ENCODE measurements at regions not wholly inside any gene's neighbourhood (a gene's known extent, or its start where the extent isn't known, plus 50 kb on each side); places are given as distances from the start of the nearest gene placed in this dataset.

- no peaks in the 10 kb centered on the region for H3K36me3 Mint-ChIP-seq (ENCODE audit: low read depth)
- no peak for DNase-seq (ENCODE audit: low spot score)
- H3K27ac Mint-ChIP-seq (ENCODE audit: unreplicated experiment), result no peak overlapping the region
- H3K27me3 Mint-ChIP-seq (ENCODE audit: low read depth), result no peaks in the 10 kb centered on the region
- no peak for TF ChIP-seq CTCF (IDR thresholded peaks at IDR 0.05)
- peaks cover 19% of the 10 kb centered on the region for H3K4me1 Mint-ChIP-seq (ENCODE audit: low read depth)
- no peak overlapping the region for H3K4me3 Mint-ChIP-seq (ENCODE audit: unreplicated experiment)
- H3K9me3 Mint-ChIP-seq (ENCODE audit: low read depth), result peaks cover 8% of the 10 kb centered on the region
These were observed 57.7 kb upstream of the CD83 start for GRCh38 chr6:14059791-14060436.

GRCh38 chr6:14060971-14061370 lies 56.6 kb upstream of the CD83 start:
- TF ChIP-seq CTCF (IDR thresholded peaks at IDR 0.05), result no peak
- no peak for DNase-seq (ENCODE audit: low spot score)
- Mint-ChIP-seq H3K27ac (ENCODE audit: unreplicated experiment) (no peak overlapping the region), H3K4me1 (ENCODE audit: low read depth) (peaks cover 19% of the 10 kb centered on the region), H3K36me3 (ENCODE audit: low read depth) (no peaks in the 10 kb centered on the region), H3K9me3 (ENCODE audit: low read depth) (peaks cover 8% of the 10 kb centered on the region), H3K4me3 (ENCODE audit: unreplicated experiment) (no peak overlapping the region), H3K27me3 (ENCODE audit: low read depth) (no peaks in the 10 kb centered on the region)

GRCh38 chr6:14061643-14062042 lies 55.9 kb upstream of the CD83 start:
- Mint-ChIP-seq H3K27me3 (ENCODE audit: low read depth) (no peaks in the 10 kb centered on the region), H3K9me3 (ENCODE audit: low read depth) (peaks cover 8% of the 10 kb centered on the region), H3K4me1 (ENCODE audit: low read depth) (peaks cover 19% of the 10 kb centered on the region), H3K4me3 (ENCODE audit: unreplicated experiment) (no peak overlapping the region), H3K27ac (ENCODE audit: unreplicated experiment) (no peak overlapping the region), H3K36me3 (ENCODE audit: low read depth) (no peaks in the 10 kb centered on the region)
- TF ChIP-seq CTCF (IDR thresholded peaks at IDR 0.05), result no peak
- DNase-seq (ENCODE audit: low spot score), result no peak

GRCh38 chr6:14062345-14063029 lies 55.1 kb upstream of the CD83 start:
- Mint-ChIP-seq H3K27ac (ENCODE audit: unreplicated experiment) (no peak overlapping the region), H3K4me3 (ENCODE audit: unreplicated experiment) (no peak overlapping the region), H3K9me3 (ENCODE audit: low read depth) (peaks cover 8% of the 10 kb centered on the region), H3K36me3 (ENCODE audit: low read depth) (no peaks in the 10 kb centered on the region), H3K27me3 (ENCODE audit: low read depth) (no peaks in the 10 kb centered on the region), H3K4me1 (ENCODE audit: low read depth) (peaks cover 26% of the 10 kb centered on the region)
- no peak for DNase-seq (ENCODE audit: low spot score)
- TF ChIP-seq CTCF (IDR thresholded peaks at IDR 0.05), result no peak

GRCh38 chr6:14063756-14064155 lies 53.8 kb upstream of the CD83 start:
- Mint-ChIP-seq H3K9me3 (ENCODE audit: low read depth) (peaks cover 8% of the 10 kb centered on the region), H3K27ac (ENCODE audit: unreplicated experiment) (no peak overlapping the region), H3K36me3 (ENCODE audit: low read depth) (no peaks in the 10 kb centered on the region), H3K4me3 (ENCODE audit: unreplicated experiment) (no peak overlapping the region), H3K27me3 (ENCODE audit: low read depth) (no peaks in the 10 kb centered on the region), H3K4me1 (ENCODE audit: low read depth) (peaks cover 29% of the 10 kb centered on the region)
- no peak for TF ChIP-seq CTCF (IDR thresholded peaks at IDR 0.05)
- DNase-seq (ENCODE audit: low spot score), result no peak
